ENCODE measurements at regions not wholly inside any gene's neighbourhood (a gene's known extent, or its start where the extent isn't known, plus 50 kb on each side); places are given as distances from the start of the nearest gene placed in this dataset.

- TF ChIP-seq CTCF (conservative IDR thresholded peaks at IDR 0.05; ENCODE audit: low read length), result no peak
- TF ChIP-seq EZH2phosphoT487 (IDR thresholded peaks at IDR 0.05; ENCODE audit: borderline replicate concordance, low read depth, low read length), result no peak
These were observed 297.1 kb upstream of the FSIP2 start for GRCh38 chr2:185441486-185442005.
